A549 (cell line): ENCODE measurements at regions not wholly inside any gene's neighbourhood (a gene's known extent, or its start where the extent isn't known, plus 50 kb on each side); places are given as distances from the start of the nearest gene placed in this dataset.

Source experiments
- CTCF ChIP-seq: fragments of >200 bp; sonication (Bioruptor Twin); formaldehyde crosslinking; IDR thresholded peaks from 3 replicates; pipeline ENCODE4 v1.5.1; 2016
- EP300 ChIP-seq, 2 experiments: fragments of >200 bp; sonication (Bioruptor Twin); formaldehyde crosslinking; IDR thresholded peaks; 2 replicates in 1 of 2; 3 replicates in 1 of 2; pipeline ENCODE4 v1.6.1; 2016 to 2017
- ESRRA ChIP-seq: fragments of 150-350 bp; IDR thresholded peaks from 2 replicates; pipeline ENCODE4 v1.6.1; 2014; ENCODE audit warnings: mild to moderate bottlenecking, low read length, borderline replicate concordance
- HOXA7 ChIP-seq: fragments of 250-450 bp; sonication (Bioruptor Pico); IDR thresholded peaks from 2 replicates; pipeline ENCODE4 v1.5.0; 2020; ENCODE audit warnings: mild to moderate bottlenecking, moderate library complexity
- MAX ChIP-seq: IDR thresholded peaks from 2 replicates; pipeline ENCODE4 v1.6.1; 2012
- POLR2A ChIP-seq: IDR thresholded peaks from 2 replicates; pipeline ENCODE4 v1.6.1; 2012; ENCODE audit warnings: mild to moderate bottlenecking, low read length
- POLR2AphosphoS2 ChIP-seq: conservative IDR thresholded peaks from 2 replicates; pipeline ENCODE4 v1.6.1; 2012; ENCODE audit warnings: low read length, improper control_type of control experiment, inconsistent platforms
- RAD21 ChIP-seq, 2 experiments: fragments of >200 bp in 1 of 2; sonication (Bioruptor Twin) in 1 of 2; formaldehyde crosslinking in 1 of 2; IDR thresholded peaks in 1 of 2; conservative IDR thresholded peaks in 1 of 2; 2 replicates in 1 of 2; 3 replicates in 1 of 2; pipeline ENCODE4 v1.6.1; 2012 to 2018; ENCODE audit warnings: inconsistent platforms in 1 of 2
- REST ChIP-seq: fragments of 200-600 bp; sonication (generic); IDR thresholded peaks from 2 replicates; pipeline ENCODE4 v1.6.1; 2016; ENCODE audit warnings: antibody characterized with exemption, mild to moderate bottlenecking, moderate library complexity
- RFX5 ChIP-seq: fragments of 450-650 bp; IDR thresholded peaks from 2 replicates; pipeline ENCODE4 v1.7.1; 2014; ENCODE audit warnings: antibody characterized with exemption, mild to moderate bottlenecking, moderate library complexity

- TF ChIP-seq MAX: no peak
- TF ChIP-seq HOXA7: no peak
- TF ChIP-seq CTCF: no peak
- TF ChIP-seq POLR2A: no peak
- no peak for TF ChIP-seq RFX5
- no peak for TF ChIP-seq EP300 (IDR thresholded peaks at IDR 0.05)
- TF ChIP-seq REST: no peak
- TF ChIP-seq POLR2AphosphoS2: no peak
- no peak for TF ChIP-seq ESRRA
- TF ChIP-seq RAD21 (conservative IDR thresholded peaks at IDR 0.05 in 1 of 2, IDR thresholded peaks at IDR 0.05 in 1 of 2): no peak
Observed at GRCh38 chr4:8783736-8784135, 87.9 kb downstream of the HMX1 start.
